SIG-M5 treated with dmso at 0.1 percent for 504 hours (cell line): ENCODE measurements at regions not wholly inside any gene's neighbourhood (a gene's known extent, or its start where the extent isn't known, plus 50 kb on each side); places are given as distances from the start of the nearest gene placed in this dataset.
A peak's percentile ranks its signal among the peaks of the same experiment; 100 is the strongest.

Source experiments
- DNase-seq: peaks from one replicate; lab custom pipeline; 2025; ENCODE audit not compliant: unreplicated experiment; lab: John Stamatoyannopoulos, UW

- peak; percentile 19 for DNase-seq
Observed at GRCh38 chr5:8756498-8757084, 789.3 kb downstream of the SEMA5A start.

- no peak for DNase-seq
Observed at GRCh38 chr5:8765886-8766285, 780.0 kb downstream of the SEMA5A start.

GRCh38 chr5:8766448-8766847 is 779.4 kb downstream of the SEMA5A start:
- no peak for DNase-seq

GRCh38 chr5:8767111-8767510 is 778.8 kb downstream of the SEMA5A start:
- no peak for DNase-seq

- DNase-seq = no peak
Observed at GRCh38 chr5:8767746-8768145, 778.1 kb downstream of the SEMA5A start.

- no peak for DNase-seq
Observed at GRCh38 chr5:8769631-8770030, 776.2 kb downstream of the SEMA5A start.

GRCh38 chr5:8770431-8770830 is 775.4 kb downstream of the SEMA5A start:
- no peak for DNase-seq

GRCh38 chr5:8773046-8773615 is 772.7 kb downstream of the SEMA5A start:
- no peak for DNase-seq

GRCh38 chr5:8784692-8785091 is 761.2 kb downstream of the SEMA5A start:
- no peak for DNase-seq

GRCh38 chr5:8788246-8788645 is 757.6 kb downstream of the SEMA5A start:
- no peak for DNase-seq

- DNase-seq = no peak
Observed at GRCh38 chr5:8805653-8806052, 740.2 kb downstream of the SEMA5A start.

- no peak for DNase-seq
Observed at GRCh38 chr5:8807636-8808035, 738.2 kb downstream of the SEMA5A start.

GRCh38 chr5:8811581-8811980 is 734.3 kb downstream of the SEMA5A start:
- DNase-seq = no peak

GRCh38 chr5:8813180-8813579 is 732.7 kb downstream of the SEMA5A start:
- no peak for DNase-seq

GRCh38 chr5:8814105-8814504 is 731.8 kb downstream of the SEMA5A start:
- DNase-seq = no peak

- no peak for DNase-seq
Observed at GRCh38 chr5:8824371-8824770, 721.5 kb downstream of the SEMA5A start.

- no peak for DNase-seq
Observed at GRCh38 chr5:8825139-8825757, 720.6 kb downstream of the SEMA5A start.

- no peak for DNase-seq
Observed at GRCh38 chr5:8826508-8826907, 719.4 kb downstream of the SEMA5A start.

GRCh38 chr5:8827696-8828095 is 718.2 kb downstream of the SEMA5A start:
- DNase-seq = no peak

GRCh38 chr5:8828596-8829322 is 717.1 kb downstream of the SEMA5A start:
- no peak for DNase-seq

GRCh38 chr5:8829323-8830029 is 716.4 kb downstream of the SEMA5A start:
- DNase-seq = no peak
